ENCODE measurements at regions not wholly inside any gene's neighbourhood (a gene's known extent, or its start where the extent isn't known, plus 50 kb on each side); places are given as distances from the start of the nearest gene placed in this dataset.

GRCh38 chr21:38990424-38990794 lies 184.7 kb downstream of the ETS2 start:
- Histone ChIP-seq H3K9me3 (ENCODE audit: control insufficient read depth, insufficient read depth, low read length) (no peaks in the 10 kb centered on the region), H3K4me1 (ENCODE audit: control insufficient read depth, insufficient read depth, low read length) (peaks cover 4% of the 10 kb centered on the region), H3K27me3 (ENCODE audit: control insufficient read depth, insufficient read depth, low read length) (peaks cover 2% of the 10 kb centered on the region), H3K36me3 (ENCODE audit: control insufficient read depth, insufficient read depth, low read length) (no peaks in the 10 kb centered on the region), H3K27ac (ENCODE audit: low read length) (no peak overlapping the region), H3K4me3 (ENCODE audit: low read length) (no peak overlapping the region)
- intact Hi-C loops (cut with micrococcal nuclease), result no loop called here
- H3K9me3 Mint-ChIP-seq, result no peaks in the 10 kb centered on the region
- TF ChIP-seq, protein P1, sequence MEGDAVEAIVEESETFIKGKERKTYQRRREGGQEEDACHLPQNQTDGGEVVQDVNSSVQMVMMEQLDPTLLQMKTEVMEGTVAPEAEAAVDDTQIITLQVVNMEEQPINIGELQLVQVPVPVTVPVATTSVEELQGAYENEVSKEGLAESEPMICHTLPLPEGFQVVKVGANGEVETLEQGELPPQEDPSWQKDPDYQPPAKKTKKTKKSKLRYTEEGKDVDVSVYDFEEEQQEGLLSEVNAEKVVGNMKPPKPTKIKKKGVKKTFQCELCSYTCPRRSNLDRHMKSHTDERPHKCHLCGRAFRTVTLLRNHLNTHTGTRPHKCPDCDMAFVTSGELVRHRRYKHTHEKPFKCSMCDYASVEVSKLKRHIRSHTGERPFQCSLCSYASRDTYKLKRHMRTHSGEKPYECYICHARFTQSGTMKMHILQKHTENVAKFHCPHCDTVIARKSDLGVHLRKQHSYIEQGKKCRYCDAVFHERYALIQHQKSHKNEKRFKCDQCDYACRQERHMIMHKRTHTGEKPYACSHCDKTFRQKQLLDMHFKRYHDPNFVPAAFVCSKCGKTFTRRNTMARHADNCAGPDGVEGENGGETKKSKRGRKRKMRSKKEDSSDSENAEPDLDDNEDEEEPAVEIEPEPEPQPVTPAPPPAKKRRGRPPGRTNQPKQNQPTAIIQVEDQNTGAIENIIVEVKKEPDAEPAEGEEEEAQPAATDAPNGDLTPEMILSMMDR (IDR thresholded peaks at IDR 0.05), result no peak
- H3K4me1 Mint-ChIP-seq, result peaks cover 2 to 4% of the 10 kb centered on the region in 2 donors
- no peak overlapping the region for H3K4me3 Mint-ChIP-seq
- 61% methylated on average over 12 of the region's 12 CpGs for WGBS (ENCODE audit: insufficient coverage)
- DNase-seq (no peak), ATAC-seq (no peak)
- H3K36me3 Mint-ChIP-seq, result no peaks in the 10 kb centered on the region
- H3K27ac Mint-ChIP-seq, result no peak overlapping the region
- H3K27me3 Mint-ChIP-seq (ENCODE audit: low read depth in 2 of 2), result peaks cover 41 to 60% of the 10 kb centered on the region in 2 donors

GRCh38 chr21:38989745-38990423 lies 184.2 kb downstream of the ETS2 start:
- H3K4me1 Mint-ChIP-seq, result peaks cover 7 to 10% of the 10 kb centered on the region in 2 donors

GRCh38 chr21:38989379-38989744 lies 183.6 kb downstream of the ETS2 start:
- TF ChIP-seq, protein P1 (IDR thresholded peaks at IDR 0.05), result no peak
- ATAC-seq (no peak), DNase-seq (no peak)
- Histone ChIP-seq H3K9me3 (ENCODE audit: control insufficient read depth, insufficient read depth, low read length) (no peaks in the 10 kb centered on the region), H3K27me3 (ENCODE audit: control insufficient read depth, insufficient read depth, low read length) (peaks cover 2% of the 10 kb centered on the region), H3K4me1 (ENCODE audit: control insufficient read depth, insufficient read depth, low read length) (peaks cover 12% of the 10 kb centered on the region), H3K36me3 (ENCODE audit: control insufficient read depth, insufficient read depth, low read length) (no peaks in the 10 kb centered on the region), H3K27ac (ENCODE audit: low read length) (no peak overlapping the region), H3K4me3 (ENCODE audit: low read length) (no peak overlapping the region)
- Mint-ChIP-seq H3K27me3 (ENCODE audit: low read depth in 2 of 2) (peaks cover 42 to 69% of the 10 kb centered on the region in 2 donors), H3K4me1 (peaks cover 9 to 10% of the 10 kb centered on the region in 2 donors), H3K9me3 (no peaks in the 10 kb centered on the region), H3K36me3 (no peaks in the 10 kb centered on the region), H3K27ac (no peak overlapping the region), H3K4me3 (no peak overlapping the region)
- intact Hi-C loops (cut with micrococcal nuclease), result no loop called here
- WGBS (ENCODE audit: insufficient coverage), result 88% methylated on average over 11 of the region's 11 CpGs

More at GRCh38 chr21:38989745-38990423, 184.2 kb downstream of the ETS2 start:
- Histone ChIP-seq H3K36me3 (ENCODE audit: control insufficient read depth, insufficient read depth, low read length) (no peaks in the 10 kb centered on the region), H3K4me3 (ENCODE audit: low read length) (no peak overlapping the region), H3K27ac (ENCODE audit: low read length) (no peak overlapping the region), H3K4me1 (ENCODE audit: control insufficient read depth, insufficient read depth, low read length) (peaks cover 9% of the 10 kb centered on the region), H3K27me3 (ENCODE audit: control insufficient read depth, insufficient read depth, low read length) (peaks cover 2% of the 10 kb centered on the region), H3K9me3 (ENCODE audit: control insufficient read depth, insufficient read depth, low read length) (no peaks in the 10 kb centered on the region)
- peaks cover 44 to 65% of the 10 kb centered on the region in 2 donors for H3K27me3 Mint-ChIP-seq (ENCODE audit: low read depth in 2 of 2)
- no peak overlapping the region for H3K4me3 Mint-ChIP-seq
- no peaks in the 10 kb centered on the region for H3K9me3 Mint-ChIP-seq
- ATAC-seq (no peak), DNase-seq (no peak)
- 45% methylated on average over 17 of the region's 17 CpGs for WGBS (ENCODE audit: insufficient coverage)
- TF ChIP-seq, protein P1 (IDR thresholded peaks at IDR 0.05), result no peak
- H3K36me3 Mint-ChIP-seq, result no peaks in the 10 kb centered on the region
- intact Hi-C loops (cut with micrococcal nuclease), result no loop called here
- no peak overlapping the region for H3K27ac Mint-ChIP-seq
